AG04450 (cell line): ENCODE measurements at regions not wholly inside any gene's neighbourhood (a gene's known extent, or its start where the extent isn't known, plus 50 kb on each side); places are given as distances from the start of the nearest gene placed in this dataset.

Experiments used
- CTCF ChIA-PET: fragments of 300-600, 350-600 bp; formaldehyde crosslinking; extraction: SDS; loops from one replicate; lab custom pipeline; 2022; ENCODE audit warnings: antibody characterized with exemption, inconsistent platforms; lab: Charles Lee
- POLR2A ChIA-PET: fragments of 350-600 bp; formaldehyde crosslinking; extraction: SDS; loops from one replicate; lab custom pipeline; 2021; ENCODE audit warnings: antibody characterized with exemption, inconsistent platforms; lab: Yijun Ruan, JAX
- DNase-seq: peaks from one replicate; pipeline ENCODE4 v3.0.0-alpha.2; 2011; ENCODE audit warnings: low read depth, low spot score
- H3K27ac ChIP-seq: one replicate; pipeline ENCODE4 v1.5.1; 2012; ENCODE audit warnings: low read depth, low read length, control low read depth
- H3K27me3 ChIP-seq: one replicate; pipeline ENCODE4 v1.6.0; 2012; ENCODE audit warnings: low read length; ENCODE audit not compliant: control insufficient read depth, insufficient read depth
- H3K4me3 ChIP-seq: 2 replicates; pipeline ENCODE4 v1.5.1; 2011; ENCODE audit warnings: mild to moderate bottlenecking, low read depth, low read length, control low read depth
- H3K9me3 ChIP-seq: 2 replicates; pipeline ENCODE4 v1.5.1; 2012; ENCODE audit warnings: low read length; ENCODE audit not compliant: control insufficient read depth, insufficient read depth
- CTCF ChIP-seq: IDR thresholded peaks from 2 replicates; pipeline ENCODE4 v1.5.1; 2011; ENCODE audit warnings: low read depth, low read length, control low read depth, inconsistent platforms

GRCh38 chr18:75984853-75985252, 510.2 kb downstream of the ZNF516 start:
- Histone ChIP-seq H3K9me3 (peaks cover 21% of the 10 kb centered on the region), H3K4me3 (no peak overlapping the region), H3K27me3 (no peaks in the 10 kb centered on the region), H3K27ac (no peak overlapping the region)
- ChIA-PET POLR2A (no interaction called here), CTCF (no interaction called here)
- no peak for TF ChIP-seq CTCF
- DNase-seq, result no peak

GRCh38 chr18:75981102-75981501, 513.9 kb downstream of the ZNF516 start:
- Histone ChIP-seq H3K4me3 (no peak overlapping the region), H3K27me3 (no peaks in the 10 kb centered on the region), H3K9me3 (no peaks in the 10 kb centered on the region; the same call in 1 of the 2 replicates), H3K27ac (no peak overlapping the region)
- TF ChIP-seq CTCF, result no peak
- CTCF ChIA-PET, result no interaction called here
- POLR2A ChIA-PET, result no interaction called here
- no peak for DNase-seq

- TF ChIP-seq CTCF, result no peak
- POLR2A ChIA-PET, result no interaction called here
- Histone ChIP-seq H3K9me3 (no peaks in the 10 kb centered on the region; the same call in 1 of the 2 replicates), H3K27me3 (no peaks in the 10 kb centered on the region), H3K27ac (no peak overlapping the region), H3K4me3 (no peak overlapping the region)
- CTCF ChIA-PET, result no interaction called here
- no peak for DNase-seq
Measured at GRCh38 chr18:75977081-75977480, 518.0 kb downstream of the ZNF516 start.

- CTCF ChIA-PET, result no interaction called here
- TF ChIP-seq CTCF, result no peak
- Histone ChIP-seq H3K27ac (no peak overlapping the region), H3K9me3 (peaks cover 15% of the 10 kb centered on the region), H3K27me3 (no peaks in the 10 kb centered on the region), H3K4me3 (no peak overlapping the region)
- DNase-seq, result no peak
- POLR2A ChIA-PET, result no interaction called here
Measured at GRCh38 chr18:75970212-75970611, 524.8 kb downstream of the ZNF516 start.

GRCh38 chr18:75966431-75966830, 528.6 kb downstream of the ZNF516 start:
- Histone ChIP-seq H3K4me3 (no peak overlapping the region), H3K27ac (no peak overlapping the region), H3K9me3 (peaks cover 19% of the 10 kb centered on the region), H3K27me3 (no peaks in the 10 kb centered on the region)
- ChIA-PET CTCF (no interaction called here), POLR2A (no interaction called here)
- no peak for DNase-seq
- TF ChIP-seq CTCF, result no peak
